Erythroblast (primary cell): ENCODE measurements at regions not wholly inside any gene's neighbourhood (a gene's known extent, or its start where the extent isn't known, plus 50 kb on each side); places are given as distances from the start of the nearest gene placed in this dataset.

ENCODE experiments used
- DNase-seq, 2 experiments: peaks; one replicate each; lab custom pipeline; 2025; lab: John Stamatoyannopoulos, UW
- GATA1 ChIP-seq: IDR thresholded peaks from 2 replicates; pipeline ENCODE4 v1.6.1; 2011; ENCODE audit warnings: low read depth, mild to moderate bottlenecking, control low read depth, low read length, moderate library complexity
- POLR2A ChIP-seq: IDR thresholded peaks from 2 replicates; pipeline ENCODE4 v1.6.1; 2011; ENCODE audit warnings: mild to moderate bottlenecking, low read length

GRCh38 chr16:52851211-52851740 is 201.4 kb downstream of the CHD9NB start:
- TF ChIP-seq POLR2A (no peak), GATA1 (no peak)
- DNase-seq = no peak

- TF ChIP-seq GATA1 = no peak
- no peak for TF ChIP-seq POLR2A
These were observed 209.3 kb downstream of the CHD9NB start for GRCh38 chr16:52843381-52843780.

GRCh38 chr16:52837251-52837650 is 215.4 kb downstream of the CHD9NB start:
- DNase-seq = no peak

More at GRCh38 chr16:52843381-52843780, 209.3 kb downstream of the CHD9NB start:
- no peak for DNase-seq

DNA sequence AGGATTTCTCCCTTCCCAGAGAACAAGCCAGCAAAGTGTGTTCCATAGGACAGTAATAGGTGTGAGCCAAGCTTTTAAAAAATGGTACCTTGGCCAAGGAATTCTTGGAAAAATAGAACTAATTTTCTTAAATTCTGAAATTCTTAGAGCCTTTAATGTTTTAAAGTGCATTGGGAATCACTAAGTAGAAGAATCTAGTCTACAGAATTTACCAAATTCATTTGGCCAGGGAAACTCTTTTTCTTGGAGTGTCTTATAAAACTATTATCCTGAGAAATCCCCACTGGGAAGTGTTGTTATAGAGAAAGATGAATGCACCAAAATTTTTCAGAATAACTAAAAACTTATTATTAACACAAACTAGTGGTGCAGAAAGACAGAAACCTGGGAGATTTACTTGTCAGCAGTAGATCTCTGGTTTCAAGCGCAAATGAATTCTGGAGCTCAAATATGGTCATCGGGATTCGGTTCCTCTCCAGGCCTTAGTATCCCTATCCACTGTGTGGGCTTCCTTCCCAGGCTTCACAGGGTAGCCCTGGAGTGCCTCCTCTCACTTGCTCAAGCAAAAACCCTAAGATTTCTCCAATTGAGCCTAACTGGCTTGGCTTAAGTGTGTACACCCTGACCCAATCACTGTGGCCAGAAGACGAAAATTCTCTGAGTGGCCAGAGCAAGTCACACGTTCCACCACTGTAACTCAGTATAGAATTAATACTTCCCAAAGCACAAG is 217.8 kb downstream of the CHD9NB start:
- DNase-seq = no peak
- TF ChIP-seq GATA1 = no peak
- TF ChIP-seq POLR2A = no peak

More at GRCh38 chr16:52837251-52837650, 215.4 kb downstream of the CHD9NB start:
- TF ChIP-seq GATA1 (no peak), POLR2A (no peak)

- no peak for DNase-seq
- TF ChIP-seq GATA1 (no peak), POLR2A (no peak)
These were observed 219.9 kb downstream of the CHD9NB start for GRCh38 chr16:52832771-52833170.

DNA sequence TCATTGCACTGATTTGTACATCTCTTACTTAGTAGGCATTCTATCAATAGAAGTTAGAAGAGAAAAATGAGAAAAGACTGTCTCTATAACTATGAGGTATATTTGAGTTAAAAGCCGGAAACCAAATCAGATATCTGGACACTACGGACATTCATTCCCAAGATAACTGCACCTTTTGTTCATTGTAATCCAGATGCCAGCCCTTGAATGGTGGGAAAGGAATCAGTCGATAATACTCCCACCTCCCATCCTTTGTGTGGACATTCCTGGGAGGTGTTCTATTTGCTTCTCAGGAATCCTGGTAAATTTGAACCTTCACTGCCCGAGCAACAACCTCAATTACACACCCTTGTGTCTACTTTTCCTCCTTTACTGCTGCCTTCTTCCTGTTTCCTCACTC is 225.2 kb downstream of the CHD9NB start:
- DNase-seq = no peak
- TF ChIP-seq POLR2A (no peak), GATA1 (no peak)

- TF ChIP-seq POLR2A (no peak), GATA1 (no peak)
- no peak for DNase-seq
These were observed 226.8 kb downstream of the CHD9NB start for GRCh38 chr16:52825892-52826291.

- TF ChIP-seq GATA1 (no peak), POLR2A (no peak)
- DNase-seq = no peak
These were observed 232.9 kb downstream of the CHD9NB start for GRCh38 chr16:52819808-52820207.

GRCh38 chr16:52819405-52819804 is 233.3 kb downstream of the CHD9NB start:
- no peak for DNase-seq
- TF ChIP-seq GATA1 (no peak), POLR2A (no peak)

DNA sequence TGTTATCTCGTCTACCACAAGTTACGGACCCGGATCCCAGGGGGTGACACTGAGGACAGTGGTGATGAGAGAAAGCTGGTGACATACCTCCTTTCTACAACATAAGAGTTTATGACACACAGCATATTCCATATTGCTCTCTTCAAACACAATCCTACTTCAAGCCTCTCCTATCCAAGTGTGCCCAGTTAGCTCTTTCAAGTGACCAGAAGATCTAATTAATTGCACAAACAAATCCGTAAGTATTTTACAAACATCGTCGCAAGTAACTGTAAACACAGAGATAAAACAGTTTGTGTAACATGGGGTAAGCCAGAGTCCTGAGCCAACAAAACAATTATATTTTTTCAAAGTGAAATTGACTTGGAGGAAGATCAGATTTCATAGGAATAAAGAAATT is 235.0 kb downstream of the CHD9NB start:
- DNase-seq = no peak

GRCh38 chr16:52816993-52817392 is 235.7 kb downstream of the CHD9NB start:
- no peak for DNase-seq
- TF ChIP-seq GATA1 = no peak
- TF ChIP-seq POLR2A = no peak

More for the DNA sequence above, 235.0 kb downstream of the CHD9NB start:
- TF ChIP-seq POLR2A = no peak
- no peak for TF ChIP-seq GATA1

DNA sequence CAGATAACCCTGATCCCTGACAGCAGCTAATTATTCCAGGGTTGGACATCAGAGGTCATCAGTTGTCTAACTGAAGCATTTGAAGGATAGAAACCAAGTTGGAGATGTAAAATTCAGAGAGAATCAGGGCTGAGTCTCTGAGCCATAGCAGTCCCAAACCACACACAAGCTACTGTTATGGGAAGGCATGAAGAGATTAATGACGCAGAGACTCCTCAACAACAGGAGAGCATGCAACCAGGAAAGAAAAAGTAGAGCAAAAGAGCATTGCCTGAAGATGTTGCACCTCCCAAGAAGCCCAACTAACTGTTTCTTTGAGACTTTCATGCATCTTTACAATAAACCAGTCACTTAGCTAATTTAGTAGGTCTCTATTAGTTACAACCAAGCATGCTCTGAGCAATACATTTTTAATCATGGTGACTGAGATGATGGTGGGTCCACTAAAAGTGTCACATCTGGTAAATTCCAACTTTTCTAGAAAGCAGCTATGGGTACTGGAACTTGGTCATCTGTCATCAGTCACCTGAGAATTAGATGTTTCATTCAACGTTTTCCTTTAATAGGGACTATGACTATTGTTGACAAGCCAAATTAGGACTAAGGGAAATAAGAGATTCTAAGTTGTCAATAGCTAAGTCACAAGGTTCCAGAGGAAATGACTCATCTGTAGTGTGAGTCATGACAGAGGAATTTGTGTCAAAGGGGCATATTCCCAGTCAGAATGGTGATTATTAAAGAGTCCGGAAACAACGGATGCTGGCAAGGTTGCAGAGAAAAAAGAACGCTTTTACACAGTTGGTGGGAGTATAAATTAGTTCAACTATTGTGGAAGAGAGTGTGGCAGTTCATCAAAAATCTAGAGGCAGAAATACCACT is 239.8 kb downstream of the CHD9NB start:
- TF ChIP-seq GATA1 (no peak), POLR2A (no peak)
- DNase-seq = no peak

DNA sequence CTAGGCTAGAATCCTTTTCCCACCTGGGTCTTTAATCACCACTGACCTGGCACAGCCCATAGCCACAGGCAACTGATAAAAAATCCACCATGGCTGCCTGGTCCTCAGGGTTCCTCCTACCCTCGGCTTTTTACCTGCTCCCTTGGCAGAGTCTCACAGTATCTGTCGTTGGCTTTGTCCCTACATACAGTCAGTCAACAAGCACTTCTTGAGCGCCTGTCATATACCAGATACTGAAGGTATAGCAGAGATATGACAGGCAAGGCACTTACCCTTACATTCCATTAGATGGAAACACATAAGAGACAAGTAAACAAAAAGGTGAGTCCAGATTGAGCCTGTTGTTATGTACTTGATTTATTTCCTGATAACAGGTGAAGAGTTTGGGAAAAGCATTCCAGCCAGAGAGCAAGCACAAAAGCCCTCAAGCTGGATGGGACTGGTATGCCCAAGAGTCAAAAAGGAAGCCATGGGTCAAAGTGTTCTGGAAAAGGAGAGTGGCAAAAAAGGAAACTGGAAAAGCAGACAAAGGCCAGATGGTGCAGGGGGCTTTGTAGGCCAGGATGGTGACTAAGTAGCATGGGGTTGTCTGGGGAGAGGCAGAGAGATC is 247.0 kb downstream of the CHD9NB start:
- TF ChIP-seq POLR2A = no peak
- no peak for TF ChIP-seq GATA1
- no peak for DNase-seq
